GM21447 (cell line): ENCODE measurements at regions not wholly inside any gene's neighbourhood (a gene's known extent, or its start where the extent isn't known, plus 50 kb on each side); places are given as distances from the start of the nearest gene placed in this dataset.

ENCODE experiments used
- ATAC-seq: cut with Tn5 transposase; IDR thresholded peaks from one replicate; pipeline ENCODE4 v1.9.1; 2021; ENCODE audit not compliant: unreplicated experiment

GRCh38 chr2:177077778-177078177 lies 134.8 kb upstream of the HNRNPA3 start:
- ATAC-seq = no peak

- ATAC-seq = no peak
Measured at GRCh38 chr2:177078416-177078815, 134.2 kb upstream of the HNRNPA3 start.

GRCh38 chr2:177078855-177079254 lies 133.7 kb upstream of the HNRNPA3 start:
- ATAC-seq = no peak

- ATAC-seq = no peak
Measured at GRCh38 chr2:177080746-177081284, 131.8 kb upstream of the HNRNPA3 start.

GRCh38 chr2:177084607-177085006 lies 128.0 kb upstream of the HNRNPA3 start:
- ATAC-seq = no peak

- ATAC-seq = no peak
Measured at GRCh38 chr2:177088529-177088928, 124.1 kb upstream of the HNRNPA3 start.

- ATAC-seq = no peak
Measured at GRCh38 chr2:177090967-177091366, 121.6 kb upstream of the HNRNPA3 start.

GRCh38 chr2:177093371-177093770 lies 119.2 kb upstream of the HNRNPA3 start:
- no peak for ATAC-seq

- no peak for ATAC-seq
Measured at GRCh38 chr2:177098001-177098613, 114.5 kb upstream of the HNRNPA3 start.

GRCh38 chr2:177101930-177102329 lies 110.7 kb upstream of the HNRNPA3 start:
- no peak for ATAC-seq

GRCh38 chr2:177106212-177106611 lies 106.4 kb upstream of the HNRNPA3 start:
- no peak for ATAC-seq

- ATAC-seq = no peak
Measured at GRCh38 chr2:177108890-177109289, 103.7 kb upstream of the HNRNPA3 start.

GRCh38 chr2:177114712-177115111 lies 97.9 kb upstream of the HNRNPA3 start:
- ATAC-seq = no peak

GRCh38 chr2:177117755-177118154 lies 94.8 kb upstream of the HNRNPA3 start:
- no peak for ATAC-seq

- no peak for ATAC-seq
Measured at GRCh38 chr2:177118636-177119035, 94.0 kb upstream of the HNRNPA3 start.

- no peak for ATAC-seq
Measured at GRCh38 chr2:177119099-177119498, 93.5 kb upstream of the HNRNPA3 start.

GRCh38 chr2:177123048-177123447 lies 89.5 kb upstream of the HNRNPA3 start:
- ATAC-seq = no peak

- ATAC-seq = no peak
Measured at GRCh38 chr2:177124371-177124770, 88.2 kb upstream of the HNRNPA3 start.

GRCh38 chr2:177127821-177128220 lies 84.8 kb upstream of the HNRNPA3 start:
- ATAC-seq = no peak

GRCh38 chr2:177129610-177130009 lies 83.0 kb upstream of the HNRNPA3 start:
- ATAC-seq = no peak

GRCh38 chr2:177131858-177132257 lies 80.7 kb upstream of the HNRNPA3 start:
- ATAC-seq = no peak

- no peak for ATAC-seq
Measured at GRCh38 chr2:177138823-177139222, 73.8 kb upstream of the HNRNPA3 start.

- no peak for ATAC-seq
Measured at GRCh38 chr2:177141866-177142265, 70.7 kb upstream of the HNRNPA3 start.
